Fibroblast of skin of back (primary cell): ENCODE measurements at regions not wholly inside any gene's neighbourhood (a gene's known extent, or its start where the extent isn't known, plus 50 kb on each side); places are given as distances from the start of the nearest gene placed in this dataset.
A peak's percentile ranks its signal among the peaks of the same experiment; 100 is the strongest.

Source experiments
- DNase-seq: peaks from one replicate; pipeline ENCODE4 v3.0.0-alpha.2; 2013

- DNase-seq: peak; percentile 72
Observed at GRCh38 chr1:47575855-47576757, 138.3 kb downstream of the FOXD2 start.

GRCh38 chr1:47576758-47577115, 138.9 kb downstream of the FOXD2 start:
- no peak for DNase-seq

- no peak for DNase-seq
Observed at GRCh38 chr1:47577303-47578025, 139.6 kb downstream of the FOXD2 start.

GRCh38 chr1:47578026-47578720, 140.3 kb downstream of the FOXD2 start:
- no peak for DNase-seq

GRCh38 chr1:47578721-47579419, 141.0 kb downstream of the FOXD2 start:
- no peak for DNase-seq

- DNase-seq: no peak
Observed at GRCh38 chr1:47579809-47580208, 142.0 kb downstream of the FOXD2 start.

GRCh38 chr1:47580451-47580995, 142.7 kb downstream of the FOXD2 start:
- no peak for DNase-seq

- DNase-seq: no peak
Observed at GRCh38 chr1:47582891-47583608, 145.2 kb downstream of the FOXD2 start.

- DNase-seq: no peak
Observed at GRCh38 chr1:47584249-47584648, 146.4 kb downstream of the FOXD2 start.

- no peak for DNase-seq
Observed at GRCh38 chr1:47585141-47585902, 147.5 kb downstream of the FOXD2 start.

GRCh38 chr1:47587891-47588582, 150.2 kb downstream of the FOXD2 start:
- no peak for DNase-seq

- DNase-seq: no peak
Observed at GRCh38 chr1:47590523-47591225, 152.8 kb downstream of the FOXD2 start.

- no peak for DNase-seq
Observed at GRCh38 chr1:47591801-47592200, 154.0 kb downstream of the FOXD2 start.

GRCh38 chr1:47592296-47593012, 154.6 kb downstream of the FOXD2 start:
- no peak for DNase-seq

- DNase-seq: no peak
Observed at GRCh38 chr1:47593013-47593568, 155.2 kb downstream of the FOXD2 start.

- no peak for DNase-seq
Observed at GRCh38 chr1:47593598-47594285, 155.9 kb downstream of the FOXD2 start.

GRCh38 chr1:47594627-47595026, 156.8 kb downstream of the FOXD2 start:
- no peak for DNase-seq

GRCh38 chr1:47596328-47596727, 158.5 kb downstream of the FOXD2 start:
- DNase-seq: no peak
